SKM-1 (cell line): ENCODE measurements at regions not wholly inside any gene's neighbourhood (a gene's known extent, or its start where the extent isn't known, plus 50 kb on each side); places are given as distances from the start of the nearest gene placed in this dataset.
"Not testable (repeated sequence)": the region's sequence is repeated elsewhere in the genome, so short reads cannot be mapped to it uniquely, and the experiment has no call there.

Experiments used
- DNase-seq: peaks from one replicate; lab custom pipeline; 2025; ENCODE audit not compliant: unreplicated experiment; lab: John Stamatoyannopoulos, UW

GRCh38 chr3:30511524-30512251, 94.7 kb upstream of the TGFBR2 start:
- peak; percentile 91 for DNase-seq

- no peak for DNase-seq
Observed at GRCh38 chr3:30512576-30512975, 93.8 kb upstream of the TGFBR2 start.

DNA sequence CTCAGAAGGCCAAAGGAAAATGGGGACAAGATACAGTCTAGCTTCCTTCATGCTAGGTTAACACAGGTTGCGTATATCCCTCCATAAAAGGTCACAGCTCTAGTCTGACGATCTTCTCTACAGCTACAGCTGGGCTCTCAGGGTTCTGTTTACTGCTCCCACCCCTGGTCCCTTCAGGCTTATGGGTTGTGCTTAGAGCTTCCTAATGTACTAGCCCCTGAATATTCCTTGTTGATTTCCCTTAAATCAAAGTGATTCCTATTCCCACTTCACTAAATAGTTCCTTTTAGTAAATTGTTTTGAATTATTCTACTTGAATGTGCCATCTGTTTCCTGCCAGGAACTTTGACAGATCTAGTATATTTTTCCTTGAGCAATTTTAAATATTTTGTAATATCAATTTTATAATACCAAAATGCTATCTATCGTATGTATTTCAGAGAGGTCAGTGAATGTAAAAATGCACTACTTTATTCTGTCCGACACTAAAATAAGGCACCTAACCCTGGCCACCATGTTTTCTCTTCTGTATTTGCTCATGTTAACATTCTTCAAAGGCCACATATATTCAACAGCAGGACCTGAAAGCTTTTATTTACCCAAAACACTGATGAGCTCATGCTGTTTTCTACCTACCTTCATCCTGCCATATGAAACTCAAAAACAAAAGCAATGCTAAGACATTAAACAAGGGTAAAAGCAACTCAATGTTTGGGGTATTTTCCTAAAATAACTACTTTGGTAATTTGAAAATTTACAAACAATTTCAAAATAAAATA, 92.8 kb upstream of the TGFBR2 start:
- no peak for DNase-seq

DNA sequence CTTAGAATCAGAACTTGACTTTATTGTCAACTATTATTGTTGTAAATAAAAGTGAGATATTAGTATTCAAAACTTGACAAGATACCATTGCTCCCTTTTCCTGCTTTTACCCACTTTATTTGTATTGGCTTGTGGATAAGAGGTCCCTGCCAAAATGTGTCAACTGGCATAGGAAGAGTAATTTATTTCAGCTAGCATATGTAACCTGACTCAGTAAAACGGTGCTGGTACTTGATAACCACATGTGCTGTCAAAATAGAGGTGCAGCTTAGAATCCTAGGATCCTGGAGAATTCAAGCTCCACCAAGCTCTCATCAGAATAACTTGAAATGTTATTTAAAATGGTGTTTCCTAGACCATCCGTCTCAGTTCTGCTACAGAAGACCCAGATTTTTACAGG, 90.2 kb upstream of the TGFBR2 start:
- no peak for DNase-seq

GRCh38 chr3:30518181-30518864, 88.1 kb upstream of the TGFBR2 start:
- no peak for DNase-seq

GRCh38 chr3:30518872-30519271, 87.5 kb upstream of the TGFBR2 start:
- no peak for DNase-seq

GRCh38 chr3:30520699-30521098, 85.7 kb upstream of the TGFBR2 start:
- DNase-seq = no peak

DNA sequence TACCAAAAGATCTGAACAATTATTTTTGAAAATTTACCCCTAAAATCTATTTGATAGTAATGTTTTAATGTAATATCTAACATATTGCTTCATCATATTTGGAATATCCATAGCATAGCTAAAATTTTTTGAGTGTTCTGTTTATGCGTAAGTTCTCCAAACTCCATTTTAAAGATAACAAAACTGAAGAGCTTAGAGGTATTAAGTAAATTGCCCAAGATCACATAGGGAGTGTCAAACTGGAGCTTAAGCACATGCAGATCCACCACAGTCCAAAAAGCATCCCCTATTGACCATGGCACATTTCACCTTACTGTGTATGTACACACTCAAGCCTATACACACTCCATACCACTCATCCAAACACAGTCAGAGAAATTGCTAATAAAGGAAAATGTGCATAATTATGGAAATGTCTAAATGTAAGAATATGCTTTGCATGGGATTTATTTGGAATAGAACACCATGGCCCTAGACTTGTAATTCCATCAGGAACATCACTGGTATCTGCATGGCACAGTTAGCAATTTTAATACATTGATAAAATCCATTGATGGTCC, 85.2 kb upstream of the TGFBR2 start:
- no peak for DNase-seq

DNA sequence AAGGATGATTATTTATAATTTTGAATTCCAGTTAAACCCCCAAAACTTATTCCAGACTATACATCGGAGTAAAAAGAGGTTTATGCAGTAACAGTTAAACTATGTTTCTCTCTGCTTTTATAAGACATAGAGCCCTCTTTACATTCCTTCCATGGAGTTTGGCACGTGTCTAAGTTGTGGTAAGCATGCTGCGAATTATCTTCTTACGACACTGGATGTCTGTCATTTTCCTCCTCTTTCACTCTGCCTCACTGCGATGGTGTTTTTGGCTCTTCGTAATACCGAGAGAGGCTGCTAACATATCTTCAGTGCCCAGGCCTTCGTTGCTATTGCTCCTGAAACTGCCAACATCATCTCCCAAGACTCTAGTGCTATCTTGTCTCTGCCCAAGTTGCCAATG, 83.9 kb upstream of the TGFBR2 start:
- no peak for DNase-seq

DNA sequence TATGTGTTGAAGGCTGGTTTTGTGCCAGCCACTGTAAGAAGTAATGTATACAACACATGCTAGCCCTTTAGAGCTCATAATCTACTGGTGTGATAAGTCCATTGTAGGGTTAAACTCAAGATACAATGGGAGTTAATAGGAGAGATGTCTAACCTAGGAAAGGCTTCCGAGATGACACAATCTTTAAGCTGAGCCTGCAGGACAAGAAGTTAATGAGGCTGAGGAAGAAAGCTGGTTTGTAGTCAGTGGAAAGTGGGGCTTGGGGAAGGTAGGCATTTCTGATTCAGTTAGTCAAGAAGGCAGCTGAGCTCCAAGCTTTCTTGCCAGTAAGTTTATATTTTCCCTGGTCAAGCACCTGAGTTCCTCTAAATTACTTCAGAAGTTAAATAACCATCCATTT, 83.0 kb upstream of the TGFBR2 start:
- DNase-seq = no peak

DNA sequence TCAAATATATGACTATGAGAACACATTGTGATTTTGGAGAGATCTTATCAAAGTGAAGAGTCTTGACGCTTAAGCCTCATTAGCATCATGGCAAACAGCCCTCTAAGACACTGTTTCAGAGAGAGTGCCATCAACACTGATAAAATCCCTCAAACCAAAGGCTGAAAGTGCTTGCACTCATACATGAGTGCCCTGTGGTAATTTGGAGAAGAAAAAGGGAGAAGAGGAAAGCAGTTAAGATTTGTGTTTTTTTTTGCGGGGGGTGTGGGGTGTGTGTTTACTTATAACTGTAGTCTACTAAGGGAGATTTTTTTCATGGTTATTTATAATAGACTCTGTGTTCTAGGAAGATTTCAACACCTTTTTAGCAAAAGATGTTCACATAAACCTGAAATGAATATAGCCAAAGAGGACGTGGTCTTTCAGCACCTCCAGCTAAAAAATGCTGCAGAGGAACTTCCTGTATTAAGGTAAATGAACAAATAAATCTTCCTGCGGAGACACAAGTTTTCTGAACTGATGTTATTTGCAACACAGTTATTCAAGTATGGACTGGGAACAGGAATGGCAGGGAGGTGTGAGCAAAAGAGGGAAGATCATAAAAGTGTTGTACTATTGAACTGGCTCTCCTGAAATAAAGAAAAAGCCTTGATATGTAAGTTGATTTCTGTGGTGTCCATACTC, 81.9 kb upstream of the TGFBR2 start:
- no peak for DNase-seq

DNA sequence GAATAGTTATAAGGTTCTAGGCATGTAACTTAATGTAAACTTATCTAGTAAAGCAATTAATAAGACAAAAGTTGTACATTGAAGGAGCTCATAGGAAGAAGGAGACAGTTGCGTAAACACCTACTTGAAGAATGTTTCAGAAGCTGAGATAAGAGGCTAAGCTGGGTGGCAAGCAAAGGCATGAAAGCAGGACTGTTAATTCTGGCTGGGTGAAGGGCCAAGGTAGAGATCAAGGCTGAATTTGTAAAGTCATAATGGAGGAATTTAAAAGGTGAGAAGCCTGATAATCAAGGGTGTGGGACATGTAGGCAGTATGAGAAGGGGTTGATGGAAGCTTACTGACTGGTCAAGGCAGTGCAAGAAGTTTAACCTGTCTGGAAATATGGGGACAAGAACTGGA, 80.4 kb upstream of the TGFBR2 start:
- DNase-seq = no peak

DNA sequence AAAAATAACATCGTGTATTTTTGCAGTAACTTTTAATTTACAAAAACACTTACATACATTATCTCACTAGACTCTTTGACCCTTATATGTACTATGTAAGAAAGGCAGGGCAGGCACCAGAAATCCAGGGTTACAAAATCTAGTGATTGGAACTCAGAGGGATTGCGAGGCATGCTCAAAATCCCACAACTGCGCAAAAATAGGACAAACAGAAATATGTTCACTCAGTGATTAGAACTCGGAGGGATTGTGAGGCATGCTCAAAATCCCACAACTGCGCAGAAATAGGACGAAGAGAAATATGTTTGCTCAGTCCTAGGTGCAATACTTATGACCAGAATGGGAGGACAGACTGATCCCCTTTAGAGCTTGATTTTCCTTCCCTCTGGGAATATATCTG, 79.2 kb upstream of the TGFBR2 start:
- no peak for DNase-seq

GRCh38 chr3:30527720-30528119, 78.7 kb upstream of the TGFBR2 start:
- DNase-seq = no peak

DNA sequence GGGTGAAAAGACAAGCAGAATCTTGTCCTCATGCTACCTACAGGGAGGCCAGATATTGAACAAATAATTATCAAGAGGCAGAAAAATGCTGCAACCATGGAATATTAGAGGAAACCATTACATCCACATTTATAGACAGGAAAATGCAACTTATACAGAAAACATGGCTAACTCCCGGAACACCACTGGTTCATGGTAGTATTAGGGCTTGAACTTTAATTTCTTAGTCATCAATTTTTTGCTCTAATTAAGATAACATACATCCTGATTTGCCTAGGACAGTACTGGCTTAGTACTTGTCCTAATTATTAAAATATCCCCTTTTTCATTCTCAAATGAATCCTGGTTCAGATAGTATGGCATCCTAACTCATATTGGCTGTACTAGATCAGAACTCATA, 76.3 kb upstream of the TGFBR2 start:
- DNase-seq = no peak

DNA sequence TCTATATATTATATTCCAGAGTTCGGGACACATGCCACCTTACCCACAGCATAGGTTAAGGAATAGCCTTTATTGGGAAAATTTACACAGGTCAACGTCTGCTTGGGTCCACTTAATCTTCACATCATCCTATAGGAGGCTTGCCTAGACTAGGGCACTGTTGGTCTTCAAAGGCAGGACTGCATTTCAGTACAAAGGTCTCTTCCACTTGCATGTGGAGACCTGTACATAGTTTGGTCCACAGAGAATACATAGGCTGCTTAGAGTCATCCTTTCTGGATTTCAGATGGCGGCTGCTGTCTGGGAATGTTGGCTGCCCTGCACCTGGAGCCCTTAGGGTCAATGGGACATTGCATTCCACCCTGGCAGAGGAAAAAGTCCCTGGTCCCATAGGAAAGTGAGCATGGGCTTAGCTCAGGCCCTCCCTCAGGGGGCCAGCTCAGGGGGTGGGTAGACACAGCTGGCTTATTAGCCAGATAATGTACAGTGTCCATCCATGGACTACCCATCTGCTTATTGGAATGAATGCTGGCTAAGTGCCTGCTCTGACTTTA, 75.3 kb upstream of the TGFBR2 start:
- DNase-seq = no peak

DNA sequence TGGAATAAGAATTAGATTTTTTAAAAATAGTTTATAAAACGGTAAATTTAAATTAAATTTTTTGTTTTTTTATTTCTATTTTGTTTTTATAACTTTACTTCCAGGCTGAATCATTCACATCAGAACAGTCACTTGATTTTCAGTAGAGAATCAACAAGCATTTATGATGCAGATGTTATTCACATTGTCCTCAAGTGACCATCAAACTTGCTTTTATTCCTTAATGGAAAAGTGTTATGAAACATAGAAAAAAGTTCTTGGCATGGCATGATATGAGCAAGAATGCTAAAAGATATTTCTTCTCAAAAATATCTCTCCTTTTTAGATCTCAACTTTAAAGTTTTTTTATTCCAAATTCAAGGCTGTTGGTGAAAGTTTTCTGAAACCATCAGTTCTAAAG, 70.9 kb upstream of the TGFBR2 start:
- no peak for DNase-seq

GRCh38 chr3:30538791-30539190, 67.6 kb upstream of the TGFBR2 start:
- DNase-seq = no peak

GRCh38 chr3:30539206-30539605, 67.2 kb upstream of the TGFBR2 start:
- DNase-seq = no peak

DNA sequence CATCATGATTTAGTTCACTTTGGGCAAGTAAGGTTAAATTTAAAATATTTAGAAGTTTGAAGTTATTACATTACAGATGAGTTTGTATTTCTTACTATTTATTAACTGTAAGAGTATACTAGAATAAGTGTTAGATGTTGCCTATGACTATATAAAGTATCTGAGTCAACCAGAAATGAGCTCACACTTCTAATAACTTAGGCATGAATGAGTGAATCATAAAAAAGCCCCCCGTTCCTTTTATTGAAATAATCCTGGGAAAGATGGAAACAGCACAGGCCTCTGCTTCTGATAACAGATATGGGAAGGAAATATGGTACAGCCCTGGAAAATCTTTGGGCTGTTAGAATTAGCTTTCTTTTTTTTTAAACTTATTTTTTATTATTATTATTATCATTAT, 66.6 kb upstream of the TGFBR2 start:
- no peak for DNase-seq

DNA sequence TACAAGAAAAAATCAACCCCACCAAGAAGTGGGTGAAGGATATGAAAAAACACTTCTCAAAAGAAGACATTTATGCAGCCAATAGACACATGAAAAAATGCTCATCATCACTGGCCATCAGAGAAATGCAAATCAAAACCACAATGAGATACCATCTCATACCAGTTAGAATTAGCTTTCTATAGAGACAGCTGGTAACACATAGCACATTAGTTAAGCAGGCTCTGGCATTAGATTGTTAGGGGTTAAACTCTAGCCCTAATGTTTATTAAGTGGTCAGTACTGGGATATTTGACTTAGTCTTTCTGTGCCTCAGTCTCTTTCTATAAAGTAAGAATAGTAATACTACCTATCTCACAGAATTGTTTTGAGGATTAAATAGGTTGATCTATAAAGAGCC, 65.2 kb upstream of the TGFBR2 start:
- not testable (repeated sequence) for DNase-seq
